ENCODE measurements at regions not wholly inside any gene's neighbourhood (a gene's known extent, or its start where the extent isn't known, plus 50 kb on each side); places are given as distances from the start of the nearest gene placed in this dataset.
A peak's percentile ranks its signal among the peaks of the same experiment; 100 is the strongest.

- no peaks in the 10 kb centered on the region for H3K27me3 ChIP-seq
- 57 to 81% (median 73%) methylated on average over 5 of the region's 5 CpGs for WGBS, 4 donors
- peak overlapping the region in 3 of 12 donors; percentile 31 to 43 (median 33) for H3K27ac ChIP-seq
- no peak for DNase-seq
- no peaks in the 10 kb centered on the region for H3K36me3 ChIP-seq
- no peaks in the 10 kb centered on the region for H3K9me3 ChIP-seq
- ATAC-seq, result peak in 3 of 4 donors; percentile 12 to 31 (median 27)
- no peak for TF ChIP-seq CTCF (IDR thresholded peaks at IDR 0.05)
- TF ChIP-seq POLR2A (IDR thresholded peaks at IDR 0.05), result no peak
- H3K4me1 ChIP-seq, result peaks cover 0 to 28% (median 0%) of the 10 kb centered on the region in 12 donors
- H3K4me3 ChIP-seq, result no peak overlapping the region
- intact Hi-C loops (cut with DNase I), result no loop called here
Measured at GRCh38 chr3:23663661-23664186, 142.0 kb upstream of the UBE2E1 start.

- ATAC-seq (no peak), DNase-seq (no peak)
- intact Hi-C loops (cut with DNase I), result no loop called here
- Histone ChIP-seq H3K36me3 (no peaks in the 10 kb centered on the region), H3K4me3 (no peak overlapping the region), H3K9me3 (no peaks in the 10 kb centered on the region), H3K4me1 (peaks cover 0 to 26% (median 0%) of the 10 kb centered on the region in 12 donors), H3K27ac (peak overlapping the region in 1 of 12 donors; percentile 43), H3K27me3 (no peaks in the 10 kb centered on the region)
- TF ChIP-seq POLR2A (IDR thresholded peaks at IDR 0.05) (no peak), CTCF (IDR thresholded peaks at IDR 0.05) (no peak)
- 89 to 100% (median 91%) methylated on average over 1 of the region's 1 CpG for WGBS, 4 donors
Measured at GRCh38 chr3:23664459-23664858, 141.3 kb upstream of the UBE2E1 start.

GRCh38 chr3:23665741-23666140 is 140.0 kb upstream of the UBE2E1 start:
- DNase-seq, result no peak
- WGBS, 4 donors, result 94 to 100% (median 98%) methylated on average over 1 of the region's 1 CpG
- no peak overlapping the region for H3K27ac ChIP-seq
- TF ChIP-seq CTCF (IDR thresholded peaks at IDR 0.05), result no peak
- intact Hi-C loops (cut with DNase I), result no loop called here
- H3K4me1 ChIP-seq, result peaks cover 0 to 25% (median 0%) of the 10 kb centered on the region in 12 donors
- ATAC-seq, result no peak
- no peak overlapping the region for H3K4me3 ChIP-seq
- no peaks in the 10 kb centered on the region for H3K36me3 ChIP-seq
- H3K9me3 ChIP-seq, result no peaks in the 10 kb centered on the region
- H3K27me3 ChIP-seq, result peaks cover 0 to 5% (median 0%) of the 10 kb centered on the region in 9 donors

GRCh38 chr3:23666818-23667217 is 138.9 kb upstream of the UBE2E1 start:
- peaks cover 0 to 30% (median 1%) of the 10 kb centered on the region in 12 donors for H3K4me1 ChIP-seq
- WGBS, 4 donors, result 91 to 98% (median 97%) methylated on average over 4 of the region's 4 CpGs
- DNase-seq (no peak), ATAC-seq (no peak)
- peaks cover 0 to 11% (median 0%) of the 10 kb centered on the region in 9 donors for H3K27me3 ChIP-seq
- H3K4me3 ChIP-seq, result no peak overlapping the region
- H3K27ac ChIP-seq, result no peak overlapping the region
- H3K36me3 ChIP-seq, result no peaks in the 10 kb centered on the region
- intact Hi-C loops (cut with DNase I), result no loop called here
- no peaks in the 10 kb centered on the region for H3K9me3 ChIP-seq
- TF ChIP-seq CTCF (IDR thresholded peaks at IDR 0.05) (no peak), POLR2A (IDR thresholded peaks at IDR 0.05) (no peak)

All from heart left ventricle (tissue), 16 donors.